Fibroblast of lung (primary cell): ENCODE measurements at regions not wholly inside any gene's neighbourhood (a gene's known extent, or its start where the extent isn't known, plus 50 kb on each side); places are given as distances from the start of the nearest gene placed in this dataset.

Experiments
- DNase-seq, 2 donors: peaks; one replicate each; pipeline versions ENCODE4 v3.0.0 to v3.0.0-alpha.2; 2010; ENCODE audit warnings: low read depth in 2 of 2
- H2AFZ ChIP-seq: 2 replicates; pipeline ENCODE4 v1.5.1; 2012; ENCODE audit warnings: low read length, control low read depth, inconsistent platforms
- H3K27ac ChIP-seq: 2 replicates; pipeline ENCODE4 v1.5.1; 2011; ENCODE audit warnings: low read length, control low read depth; ENCODE audit not compliant: insufficient read depth
- H3K27me3 ChIP-seq: 2 replicates; pipeline ENCODE4 v1.5.1; 2011; ENCODE audit warnings: mild to moderate bottlenecking, low read length; ENCODE audit not compliant: control insufficient read depth, insufficient read depth
- H3K36me3 ChIP-seq: 2 replicates; pipeline ENCODE4 v1.5.1; 2011; ENCODE audit warnings: low read length; ENCODE audit not compliant: control insufficient read depth, insufficient read depth
- H3K4me1 ChIP-seq: 2 replicates; pipeline ENCODE4 v1.5.1; 2011; ENCODE audit warnings: low read length; ENCODE audit not compliant: control insufficient read depth, insufficient read depth; ENCODE audit errors: extremely low read depth
- H3K4me2 ChIP-seq: 2 replicates; pipeline ENCODE4 v1.5.1; 2011; ENCODE audit warnings: low read length, control low read depth; ENCODE audit not compliant: insufficient read depth; ENCODE audit errors: extremely low read depth
- H3K4me3 ChIP-seq, 4 experiments: fragments of 200-600 bp in 1 of 4; sonication (generic) in 1 of 4; replicated peaks in 1 of 4; 2 replicates each; pipeline ENCODE4 v1.5.1; 2011 to 2016; ENCODE audit warnings: low read length in 4 of 4, low read depth in 3 of 4, mild to moderate bottlenecking in 3 of 4, control low read depth in 2 of 4, inconsistent platforms in 1 of 4, mixed read lengths in 1 of 4; ENCODE audit not compliant: insufficient read depth in 1 of 4; ENCODE audit errors: control extremely low read depth in 1 of 4
- H3K79me2 ChIP-seq: 2 replicates; pipeline ENCODE4 v1.5.1; 2012; ENCODE audit warnings: mild to moderate bottlenecking, low read length, inconsistent platforms; ENCODE audit not compliant: control insufficient read depth, insufficient read depth
- H3K9ac ChIP-seq: 2 replicates; pipeline ENCODE4 v1.5.1; 2011; ENCODE audit warnings: mild to moderate bottlenecking, low read length, control low read depth; ENCODE audit not compliant: insufficient read depth
- H3K9me3 ChIP-seq: 2 replicates; pipeline ENCODE4 v1.5.1; 2012; ENCODE audit warnings: low read depth, low read length; ENCODE audit not compliant: control insufficient read depth, insufficient read depth
- H4K20me1 ChIP-seq: 2 replicates; pipeline ENCODE4 v1.5.1; 2011; ENCODE audit warnings: low read length; ENCODE audit not compliant: control insufficient read depth, insufficient read depth; ENCODE audit errors: extremely low read depth
- EZH2 ChIP-seq: IDR thresholded peaks from 2 replicates; pipeline ENCODE4 v1.5.1; 2012; ENCODE audit warnings: low read length, control low read depth, mild to moderate bottlenecking; ENCODE audit errors: missing control alignments
- TF ChIP-seq, protein P1 (sequence below), 2 donors: IDR thresholded peaks in 1 of 2; conservative IDR thresholded peaks in 1 of 2; 1 replicate in 1 of 2; 2 replicates in 1 of 2; pipeline ENCODE4 v1.5.1; 2011 to 2012; ENCODE audit warnings: low read length in 2 of 2, control low read depth in 1 of 2, inconsistent platforms in 1 of 2, low read depth in 1 of 2, mild to moderate bottlenecking in 1 of 2

DNA sequence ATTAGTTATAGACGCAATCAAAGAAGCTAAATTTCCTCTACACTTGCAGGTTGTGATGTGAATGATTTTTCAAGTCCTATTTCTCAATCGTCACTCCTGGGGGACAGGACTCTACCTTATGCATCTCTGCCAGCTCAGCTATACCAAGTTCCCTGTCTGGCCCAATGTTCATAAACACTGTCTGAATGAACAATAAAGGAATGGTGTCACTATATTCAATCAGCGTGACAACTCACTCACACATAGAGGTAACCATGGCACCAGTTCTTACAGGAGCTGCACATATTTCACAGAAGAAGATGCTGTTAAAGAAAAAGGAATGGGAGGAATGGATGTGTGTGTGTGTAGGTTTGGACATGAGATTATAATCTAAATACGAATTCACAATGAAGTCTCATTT is 280.6 kb downstream of the PPP1R2C start:
- Histone ChIP-seq H3K9me3 (no peaks in the 10 kb centered on the region), H2AFZ (no peak overlapping the region), H3K27me3 (no peaks in the 10 kb centered on the region), H3K4me3 (no peak overlapping the region), H4K20me1 (no peaks in the 10 kb centered on the region), H3K4me2 (no peak overlapping the region), H3K36me3 (no peaks in the 10 kb centered on the region), H3K27ac (no peak overlapping the region), H3K4me1 (no peaks in the 10 kb centered on the region), H3K9ac (no peak overlapping the region), H3K79me2 (no peaks in the 10 kb centered on the region)
- TF ChIP-seq, protein P1, sequence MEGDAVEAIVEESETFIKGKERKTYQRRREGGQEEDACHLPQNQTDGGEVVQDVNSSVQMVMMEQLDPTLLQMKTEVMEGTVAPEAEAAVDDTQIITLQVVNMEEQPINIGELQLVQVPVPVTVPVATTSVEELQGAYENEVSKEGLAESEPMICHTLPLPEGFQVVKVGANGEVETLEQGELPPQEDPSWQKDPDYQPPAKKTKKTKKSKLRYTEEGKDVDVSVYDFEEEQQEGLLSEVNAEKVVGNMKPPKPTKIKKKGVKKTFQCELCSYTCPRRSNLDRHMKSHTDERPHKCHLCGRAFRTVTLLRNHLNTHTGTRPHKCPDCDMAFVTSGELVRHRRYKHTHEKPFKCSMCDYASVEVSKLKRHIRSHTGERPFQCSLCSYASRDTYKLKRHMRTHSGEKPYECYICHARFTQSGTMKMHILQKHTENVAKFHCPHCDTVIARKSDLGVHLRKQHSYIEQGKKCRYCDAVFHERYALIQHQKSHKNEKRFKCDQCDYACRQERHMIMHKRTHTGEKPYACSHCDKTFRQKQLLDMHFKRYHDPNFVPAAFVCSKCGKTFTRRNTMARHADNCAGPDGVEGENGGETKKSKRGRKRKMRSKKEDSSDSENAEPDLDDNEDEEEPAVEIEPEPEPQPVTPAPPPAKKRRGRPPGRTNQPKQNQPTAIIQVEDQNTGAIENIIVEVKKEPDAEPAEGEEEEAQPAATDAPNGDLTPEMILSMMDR (conservative IDR thresholded peaks at IDR 0.05 in 1 of 2, IDR thresholded peaks at IDR 0.05 in 1 of 2; ENCODE audit: low read depth in 1 of 2, low read length in 2 of 2), result no peak
- no peak for TF ChIP-seq EZH2
- no peak for DNase-seq

DNA sequence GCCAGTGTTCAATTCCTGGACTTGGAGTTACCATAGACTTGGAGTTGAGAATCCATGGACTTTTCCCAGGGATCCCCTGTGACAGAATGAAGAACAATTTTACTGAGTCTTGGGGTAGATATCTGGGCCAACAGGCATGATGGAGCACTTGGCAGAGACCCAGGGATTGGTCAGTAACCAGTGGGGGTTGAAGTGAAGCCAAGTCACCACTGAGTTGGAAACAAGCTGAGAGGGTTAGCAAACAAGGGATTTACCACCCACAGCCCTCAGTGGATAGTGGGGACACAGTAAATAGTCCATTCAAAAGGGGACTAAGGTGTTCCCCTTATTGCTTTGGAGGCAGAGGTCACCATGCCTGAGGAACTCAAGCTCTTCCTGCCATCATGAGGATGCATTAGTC is 281.7 kb downstream of the PPP1R2C start:
- no peaks in the 10 kb centered on the region for H3K9me3 ChIP-seq
- no peaks in the 10 kb centered on the region for H3K4me1 ChIP-seq
- no peak for DNase-seq
- H3K9ac ChIP-seq, result no peak overlapping the region
- no peaks in the 10 kb centered on the region for H3K27me3 ChIP-seq
- no peak overlapping the region for H3K4me2 ChIP-seq
- no peak overlapping the region for H2AFZ ChIP-seq
- no peaks in the 10 kb centered on the region for H3K36me3 ChIP-seq
- H3K27ac ChIP-seq, result no peak overlapping the region
- no peaks in the 10 kb centered on the region for H3K79me2 ChIP-seq
- no peaks in the 10 kb centered on the region for H4K20me1 ChIP-seq
- H3K4me3 ChIP-seq, result no peak overlapping the region
- TF ChIP-seq EZH2, result no peak
- TF ChIP-seq, protein P1 (conservative IDR thresholded peaks at IDR 0.05 in 1 of 2, IDR thresholded peaks at IDR 0.05 in 1 of 2; ENCODE audit: low read depth in 1 of 2, low read length in 2 of 2), result no peak

- H4K20me1 ChIP-seq, result no peaks in the 10 kb centered on the region
- H3K9ac ChIP-seq, result no peak overlapping the region
- no peak overlapping the region for H3K4me2 ChIP-seq
- no peak overlapping the region for H3K4me3 ChIP-seq
- H3K27me3 ChIP-seq, result no peaks in the 10 kb centered on the region
- H3K4me1 ChIP-seq, result no peaks in the 10 kb centered on the region
- H2AFZ ChIP-seq, result no peak overlapping the region
- H3K36me3 ChIP-seq, result no peaks in the 10 kb centered on the region
- TF ChIP-seq EZH2, result no peak
- TF ChIP-seq, protein P1 (conservative IDR thresholded peaks at IDR 0.05 in 1 of 2, IDR thresholded peaks at IDR 0.05 in 1 of 2; ENCODE audit: low read depth in 1 of 2, low read length in 2 of 2), result no peak
- no peaks in the 10 kb centered on the region for H3K9me3 ChIP-seq
- no peaks in the 10 kb centered on the region for H3K79me2 ChIP-seq
- no peak for DNase-seq
- H3K27ac ChIP-seq, result no peak overlapping the region
Observed at GRCh38 chrX:42495139-42495538, 282.8 kb downstream of the PPP1R2C start.
